Activated naive CD8-positive, alpha-beta T cell (primary cell): ENCODE measurements at regions not wholly inside any gene's neighbourhood (a gene's known extent, or its start where the extent isn't known, plus 50 kb on each side); places are given as distances from the start of the nearest gene placed in this dataset.

Experiments used
- H3K27ac Mint-ChIP-seq: one replicate; pipeline ENCODE4 v1.8.0; 2021; ENCODE audit warnings: mixed read lengths
- H3K27me3 Mint-ChIP-seq: one replicate; pipeline ENCODE4 v1.8.0; 2021; ENCODE audit warnings: mixed read lengths
- H3K36me3 Mint-ChIP-seq: one replicate; pipeline ENCODE4 v1.8.0; 2021; ENCODE audit warnings: mixed read lengths
- H3K4me1 Mint-ChIP-seq: one replicate; pipeline ENCODE4 v1.8.0; 2021; ENCODE audit warnings: low read depth, mixed read lengths
- H3K4me3 Mint-ChIP-seq: one replicate; pipeline ENCODE4 v1.8.0; 2021; ENCODE audit warnings: mild to moderate bottlenecking, mixed read lengths
- H3K9me3 Mint-ChIP-seq: one replicate; pipeline ENCODE4 v1.8.0; 2021; ENCODE audit warnings: low read depth, mixed read lengths

GRCh38 chr5:87765009-87765408 is 352.3 kb upstream of the CCNH start:
- H3K36me3 Mint-ChIP-seq: no peaks in the 10 kb centered on the region
- H3K27me3 Mint-ChIP-seq: peaks cover 15% of the 10 kb centered on the region
- no peaks in the 10 kb centered on the region for H3K9me3 Mint-ChIP-seq
- no peaks in the 10 kb centered on the region for H3K4me1 Mint-ChIP-seq
- no peak overlapping the region for H3K27ac Mint-ChIP-seq
- H3K4me3 Mint-ChIP-seq: no peak overlapping the region

- Mint-ChIP-seq H3K36me3 (no peaks in the 10 kb centered on the region), H3K9me3 (no peaks in the 10 kb centered on the region)
Observed at GRCh38 chr5:87762631-87763030, 349.9 kb upstream of the CCNH start.

GRCh38 chr5:87756951-87757350 is 344.2 kb upstream of the CCNH start:
- Mint-ChIP-seq H3K9me3 (no peaks in the 10 kb centered on the region), H3K36me3 (no peaks in the 10 kb centered on the region), H3K27ac (no peak overlapping the region), H3K4me3 (no peak overlapping the region), H3K4me1 (no peaks in the 10 kb centered on the region), H3K27me3 (peaks cover 12% of the 10 kb centered on the region)

More at GRCh38 chr5:87762631-87763030, 349.9 kb upstream of the CCNH start:
- no peaks in the 10 kb centered on the region for H3K4me1 Mint-ChIP-seq
- H3K27ac Mint-ChIP-seq: no peak overlapping the region
- H3K4me3 Mint-ChIP-seq: no peak overlapping the region
- H3K27me3 Mint-ChIP-seq: peaks cover 15% of the 10 kb centered on the region

GRCh38 chr5:87755360-87755759 is 342.6 kb upstream of the CCNH start:
- H3K27me3 Mint-ChIP-seq: peaks cover 9% of the 10 kb centered on the region
- H3K4me3 Mint-ChIP-seq: no peak overlapping the region
- H3K4me1 Mint-ChIP-seq: no peaks in the 10 kb centered on the region
- H3K36me3 Mint-ChIP-seq: no peaks in the 10 kb centered on the region
- no peaks in the 10 kb centered on the region for H3K9me3 Mint-ChIP-seq
- no peak overlapping the region for H3K27ac Mint-ChIP-seq

GRCh38 chr5:87754009-87754757 is 341.5 kb upstream of the CCNH start:
- Mint-ChIP-seq H3K36me3 (no peaks in the 10 kb centered on the region), H3K4me1 (no peaks in the 10 kb centered on the region), H3K27ac (no peak overlapping the region), H3K9me3 (no peaks in the 10 kb centered on the region), H3K4me3 (no peak overlapping the region), H3K27me3 (peaks cover 9% of the 10 kb centered on the region)

- H3K4me3 Mint-ChIP-seq: no peak overlapping the region
- H3K4me1 Mint-ChIP-seq: no peaks in the 10 kb centered on the region
- H3K27me3 Mint-ChIP-seq: peaks cover 9% of the 10 kb centered on the region
- H3K27ac Mint-ChIP-seq: no peak overlapping the region
- no peaks in the 10 kb centered on the region for H3K9me3 Mint-ChIP-seq
- H3K36me3 Mint-ChIP-seq: no peaks in the 10 kb centered on the region
Observed at GRCh38 chr5:87752362-87752761, 339.6 kb upstream of the CCNH start.

- Mint-ChIP-seq H3K27me3 (peaks cover 6% of the 10 kb centered on the region), H3K27ac (no peak overlapping the region), H3K4me3 (no peak overlapping the region), H3K4me1 (no peaks in the 10 kb centered on the region), H3K36me3 (no peaks in the 10 kb centered on the region), H3K9me3 (no peaks in the 10 kb centered on the region)
Observed at GRCh38 chr5:87751824-87752223, 339.1 kb upstream of the CCNH start.

GRCh38 chr5:87746891-87747377 is 334.2 kb upstream of the CCNH start:
- no peaks in the 10 kb centered on the region for H3K36me3 Mint-ChIP-seq
- no peaks in the 10 kb centered on the region for H3K27me3 Mint-ChIP-seq
- no peak overlapping the region for H3K4me3 Mint-ChIP-seq
- H3K27ac Mint-ChIP-seq: no peak overlapping the region
- no peaks in the 10 kb centered on the region for H3K9me3 Mint-ChIP-seq
- no peaks in the 10 kb centered on the region for H3K4me1 Mint-ChIP-seq

GRCh38 chr5:87746341-87746740 is 333.6 kb upstream of the CCNH start:
- no peaks in the 10 kb centered on the region for H3K27me3 Mint-ChIP-seq
- no peaks in the 10 kb centered on the region for H3K36me3 Mint-ChIP-seq
- no peaks in the 10 kb centered on the region for H3K9me3 Mint-ChIP-seq
- no peak overlapping the region for H3K4me3 Mint-ChIP-seq
- H3K4me1 Mint-ChIP-seq: no peaks in the 10 kb centered on the region
- H3K27ac Mint-ChIP-seq: no peak overlapping the region

GRCh38 chr5:87741881-87742280 is 329.2 kb upstream of the CCNH start:
- Mint-ChIP-seq H3K4me1 (no peaks in the 10 kb centered on the region), H3K4me3 (no peak overlapping the region), H3K27ac (no peak overlapping the region), H3K27me3 (no peaks in the 10 kb centered on the region), H3K36me3 (no peaks in the 10 kb centered on the region), H3K9me3 (no peaks in the 10 kb centered on the region)

GRCh38 chr5:87735923-87736322 is 323.2 kb upstream of the CCNH start:
- Mint-ChIP-seq H3K4me1 (no peaks in the 10 kb centered on the region), H3K4me3 (no peak overlapping the region), H3K36me3 (no peaks in the 10 kb centered on the region), H3K27me3 (no peaks in the 10 kb centered on the region), H3K9me3 (no peaks in the 10 kb centered on the region), H3K27ac (no peak overlapping the region)

- Mint-ChIP-seq H3K27me3 (peaks cover 1% of the 10 kb centered on the region), H3K9me3 (no peaks in the 10 kb centered on the region), H3K4me1 (no peaks in the 10 kb centered on the region), H3K4me3 (no peak overlapping the region), H3K27ac (no peak overlapping the region), H3K36me3 (no peaks in the 10 kb centered on the region)
Observed at GRCh38 chr5:87733897-87734296, 321.2 kb upstream of the CCNH start.

- no peaks in the 10 kb centered on the region for H3K36me3 Mint-ChIP-seq
- H3K4me1 Mint-ChIP-seq: no peaks in the 10 kb centered on the region
- no peaks in the 10 kb centered on the region for H3K9me3 Mint-ChIP-seq
- H3K4me3 Mint-ChIP-seq: no peak overlapping the region
- H3K27me3 Mint-ChIP-seq: peaks cover 1% of the 10 kb centered on the region
- no peak overlapping the region for H3K27ac Mint-ChIP-seq
Observed at GRCh38 chr5:87732875-87733768, 320.4 kb upstream of the CCNH start.

GRCh38 chr5:87729781-87730180 is 317.1 kb upstream of the CCNH start:
- H3K9me3 Mint-ChIP-seq: no peaks in the 10 kb centered on the region
- no peak overlapping the region for H3K27ac Mint-ChIP-seq
- H3K4me1 Mint-ChIP-seq: no peaks in the 10 kb centered on the region
- no peaks in the 10 kb centered on the region for H3K36me3 Mint-ChIP-seq
- peaks cover 1% of the 10 kb centered on the region for H3K27me3 Mint-ChIP-seq
- H3K4me3 Mint-ChIP-seq: no peak overlapping the region

- H3K4me3 Mint-ChIP-seq: no peak overlapping the region
- H3K27ac Mint-ChIP-seq: no peak overlapping the region
- H3K4me1 Mint-ChIP-seq: no peaks in the 10 kb centered on the region
- peaks cover 5% of the 10 kb centered on the region for H3K9me3 Mint-ChIP-seq
- no peaks in the 10 kb centered on the region for H3K36me3 Mint-ChIP-seq
- peaks cover 4% of the 10 kb centered on the region for H3K27me3 Mint-ChIP-seq
Observed at GRCh38 chr5:87722286-87722685, 309.6 kb upstream of the CCNH start.
